ENCODE measurements at regions not wholly inside any gene's neighbourhood (a gene's known extent, or its start where the extent isn't known, plus 50 kb on each side); places are given as distances from the start of the nearest gene placed in this dataset.

DNA sequence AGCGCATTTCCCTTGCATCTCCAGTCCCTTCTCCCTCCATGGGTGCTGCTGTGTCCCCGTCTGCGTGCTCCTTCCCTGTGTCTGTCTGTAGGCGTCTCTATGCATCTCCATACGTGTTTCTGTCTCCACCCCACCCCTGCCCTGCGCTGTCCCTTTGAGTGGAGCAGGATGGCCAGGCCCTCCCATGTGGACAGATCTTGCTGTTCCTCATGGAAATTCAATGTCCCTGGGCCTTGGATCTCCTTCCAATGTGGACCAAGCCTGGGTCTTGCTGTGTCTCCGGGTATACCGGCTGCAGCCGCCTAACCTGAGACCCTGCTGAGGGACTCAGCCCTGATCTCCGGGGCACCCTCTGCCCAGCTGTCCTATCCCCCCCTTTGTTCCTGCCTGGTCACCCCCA lies 172.7 kb downstream of the BMP7 start:
- H2AK5ac ChIP-seq (ENCODE audit: insufficient read length, low read length), result no peak overlapping the region
- H3T11ph ChIP-seq (ENCODE audit: low read length), result no peak overlapping the region
- no peak overlapping the region for H3K27ac ChIP-seq (ENCODE audit: insufficient read length, low read depth, low read length)
- no peak overlapping the region for H2BK5ac ChIP-seq (ENCODE audit: insufficient read length, low read length)
- TF ChIP-seq, protein P1, sequence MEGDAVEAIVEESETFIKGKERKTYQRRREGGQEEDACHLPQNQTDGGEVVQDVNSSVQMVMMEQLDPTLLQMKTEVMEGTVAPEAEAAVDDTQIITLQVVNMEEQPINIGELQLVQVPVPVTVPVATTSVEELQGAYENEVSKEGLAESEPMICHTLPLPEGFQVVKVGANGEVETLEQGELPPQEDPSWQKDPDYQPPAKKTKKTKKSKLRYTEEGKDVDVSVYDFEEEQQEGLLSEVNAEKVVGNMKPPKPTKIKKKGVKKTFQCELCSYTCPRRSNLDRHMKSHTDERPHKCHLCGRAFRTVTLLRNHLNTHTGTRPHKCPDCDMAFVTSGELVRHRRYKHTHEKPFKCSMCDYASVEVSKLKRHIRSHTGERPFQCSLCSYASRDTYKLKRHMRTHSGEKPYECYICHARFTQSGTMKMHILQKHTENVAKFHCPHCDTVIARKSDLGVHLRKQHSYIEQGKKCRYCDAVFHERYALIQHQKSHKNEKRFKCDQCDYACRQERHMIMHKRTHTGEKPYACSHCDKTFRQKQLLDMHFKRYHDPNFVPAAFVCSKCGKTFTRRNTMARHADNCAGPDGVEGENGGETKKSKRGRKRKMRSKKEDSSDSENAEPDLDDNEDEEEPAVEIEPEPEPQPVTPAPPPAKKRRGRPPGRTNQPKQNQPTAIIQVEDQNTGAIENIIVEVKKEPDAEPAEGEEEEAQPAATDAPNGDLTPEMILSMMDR (conservative IDR thresholded peaks at IDR 0.05), result no peak
- H4K5ac ChIP-seq (ENCODE audit: insufficient read length, low read depth, low read length), result no peak overlapping the region
- no peak overlapping the region for H3K9ac ChIP-seq (ENCODE audit: extremely low read depth, insufficient read length, low read length)
- no peak overlapping the region for H3K23ac ChIP-seq (ENCODE audit: insufficient read length, low read depth, low read length)
- no peaks in the 10 kb centered on the region for H3K4me1 ChIP-seq (ENCODE audit: insufficient read depth, low read length)
- H4K91ac ChIP-seq (ENCODE audit: insufficient read length, low read depth, low read length), result no peak overlapping the region
- no peak overlapping the region for H3K27ac Mint-ChIP-seq
- H3K27me3 Mint-ChIP-seq (ENCODE audit: low read depth), result peaks cover 31% of the 10 kb centered on the region
- H2BK20ac ChIP-seq (ENCODE audit: low read depth, low read length, poor library complexity, severe bottlenecking), result no peak overlapping the region
- H3K79me1 ChIP-seq (ENCODE audit: insufficient read depth, low read depth, low read length, poor library complexity, severe bottlenecking), result no peaks in the 10 kb centered on the region
- no peak overlapping the region for H3K56ac ChIP-seq (ENCODE audit: insufficient read length, low read depth, low read length)
- H3K23me2 ChIP-seq (ENCODE audit: insufficient read length, low read depth, low read length, poor library complexity, severe bottlenecking), result no peaks in the 10 kb centered on the region
- DNase-seq, result no peak
- no peak overlapping the region for H3K4me3 Mint-ChIP-seq
- H3K36me3 Mint-ChIP-seq (ENCODE audit: insufficient read depth in 1 of 3, low read depth in 3 of 3), result no peaks in the 10 kb centered on the region; a peak in 1 of 7 replicates
- peaks cover 11 to 22% of the 10 kb centered on the region in 2 experiments for H3K4me1 Mint-ChIP-seq
- H4K20me1 ChIP-seq (ENCODE audit: control insufficient read depth, insufficient read depth, insufficient read length), result peaks cover 3% of the 10 kb centered on the region
- no peaks in the 10 kb centered on the region; the same call in 1 of the 2 replicates for H3K27me3 ChIP-seq (ENCODE audit: insufficient read depth, low read length)
- H4K8ac ChIP-seq (replicated peaks; ENCODE audit: insufficient read length, low read depth, low read length), result no peak overlapping the region
- H3K4me2 ChIP-seq (ENCODE audit: insufficient read depth, insufficient read length, low read length), result no peak overlapping the region
- no peak overlapping the region for H3K18ac ChIP-seq (ENCODE audit: insufficient read length, low read depth, low read length)
- WGBS (ENCODE audit: extremely low coverage, insufficient read length, low lambda C conversion rate), result no CpG with 5 or more reads among the region's 10 CpGs
- H3K79me2 ChIP-seq (ENCODE audit: insufficient read depth, low read length), result no peaks in the 10 kb centered on the region
- H3K14ac ChIP-seq (ENCODE audit: insufficient read depth, low read length), result no peak overlapping the region
- no peak overlapping the region for H2AFZ ChIP-seq (ENCODE audit: low read length)
- no peak overlapping the region for H2BK15ac ChIP-seq (ENCODE audit: low read depth, low read length)
- H2BK12ac ChIP-seq (ENCODE audit: insufficient read length, low read depth, low read length), result no peak overlapping the region
- no peak overlapping the region for H2BK120ac ChIP-seq (ENCODE audit: low read depth, low read length, poor library complexity, severe bottlenecking)
- peaks cover 0 to 10% of the 10 kb centered on the region in 2 experiments; a peak in 1 of 5 replicates for H3K9me3 Mint-ChIP-seq
- no peaks in the 10 kb centered on the region for H3K9me3 ChIP-seq (ENCODE audit: control insufficient read depth, low read depth, low read length)
- no peak overlapping the region for H3K4ac ChIP-seq (ENCODE audit: low read depth, low read length)
